Esophagus squamous epithelium (tissue), 5 donors: ENCODE measurements at regions not wholly inside any gene's neighbourhood (a gene's known extent, or its start where the extent isn't known, plus 50 kb on each side); places are given as distances from the start of the nearest gene placed in this dataset.

ENCODE experiments used
- DNase-seq: peaks from one replicate; lab custom pipeline; 2025; lab: John Stamatoyannopoulos, UW
- H3K27ac ChIP-seq, 4 donors: fragments of 200-600 bp; sonication (generic); one replicate each; pipeline ENCODE4 v1.5.1; 2016 to 2019; ENCODE audit warnings: mild to moderate bottlenecking in 1 of 4
- H3K27me3 ChIP-seq, 4 donors: fragments of 200-600 bp; sonication (generic); 1 replicate in 3 of 4; 2 replicates in 1 of 4; pipeline versions ENCODE4 v1.5.1 to v1.6.0; 2017 to 2021; ENCODE audit warnings: antibody characterized with exemption in 1 of 4
- H3K36me3 ChIP-seq, 3 donors: fragments of 200-600 bp; sonication (generic); one replicate each; pipeline ENCODE4 v1.5.1; 2016 to 2019
- H3K4me1 ChIP-seq, 3 donors: fragments of 200-600 bp; sonication (generic); one replicate each; pipeline ENCODE4 v1.5.1; 2017 to 2019
- H3K4me3 ChIP-seq, 4 donors: fragments of 200-600 bp; sonication (generic); 1 replicate in 3 of 4; 2 replicates in 1 of 4; pipeline ENCODE4 v1.5.1; 2016 to 2019; ENCODE audit warnings: mild to moderate bottlenecking in 2 of 4, moderate library complexity in 1 of 4
- H3K9me3 ChIP-seq, 3 donors: fragments of 200-600 bp; sonication (generic); one replicate each; pipeline ENCODE4 v1.5.1; 2016 to 2019
- CTCF ChIP-seq, 6 experiments: fragments of 450-650 bp in 4 of 6; fragments of 200-600 bp in 2 of 6; sonication (generic) in 2 of 6; IDR thresholded peaks; one replicate each; pipeline ENCODE4 v1.5.1; 2016 to 2019; ENCODE audit warnings: antibody characterized with exemption in 6 of 6, mild to moderate bottlenecking in 4 of 6, moderate library complexity in 4 of 6
- POLR2A ChIP-seq, 4 donors: fragments of 450-650 bp; IDR thresholded peaks; one replicate each; pipeline ENCODE4 v1.6.1; 2017; ENCODE audit warnings: antibody characterized with exemption in 4 of 4, mild to moderate bottlenecking in 4 of 4, moderate library complexity in 3 of 4
- whole genome bisulfite sequencing, 2 donors: methylation state at CpG; one replicate each; pipeline ENCODE4 v1.1.5; 2018; 5-methylcytosine and 5-hydroxymethylcytosine counted together
- intact Hi-C: fragments of 100-400 bp; cut with DNase I; formaldehyde crosslinking; loops from one replicate; pipeline ENCODE4 v1.15.0; 2022
- donor health status: DM: yes; HTN: yes; CAD: no.

DNA sequence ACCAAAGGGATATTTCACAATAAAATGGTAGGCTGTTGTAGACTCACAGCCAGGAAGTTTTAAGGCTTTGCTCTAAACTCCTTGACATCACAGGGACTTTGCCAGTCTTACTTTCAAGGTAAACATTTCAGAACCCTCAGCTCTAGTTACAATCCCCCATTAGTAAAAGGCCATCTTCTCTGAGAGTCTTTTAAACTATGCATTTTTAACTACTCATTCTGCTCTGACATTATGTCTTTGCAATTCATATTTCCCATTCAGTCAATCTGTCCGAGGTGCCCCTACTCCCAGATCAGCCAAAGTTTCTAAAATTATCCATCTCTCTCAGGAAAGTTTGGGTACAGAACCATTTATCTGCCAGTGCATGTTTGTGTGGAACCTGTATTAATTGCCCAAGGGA, 1094.1 kb downstream of the TDRD15 start:
- DNase-seq = no peak
- H3K27me3 ChIP-seq = no peaks in the 10 kb centered on the region
- no peak overlapping the region for H3K27ac ChIP-seq
- no peaks in the 10 kb centered on the region for H3K9me3 ChIP-seq
- no peak overlapping the region for H3K4me3 ChIP-seq
- WGBS, 2 donors = 57 to 86% methylated on average over 1 of the region's 1 CpG
- H3K4me1 ChIP-seq = no peaks in the 10 kb centered on the region
- intact Hi-C loops = no loop called here
- H3K36me3 ChIP-seq = no peaks in the 10 kb centered on the region
- TF ChIP-seq CTCF (IDR thresholded peaks at IDR 0.05) (no peak), POLR2A (IDR thresholded peaks at IDR 0.05) (no peak)

GRCh38 chr2:22221006-22221405, 1097.2 kb downstream of the TDRD15 start:
- Histone ChIP-seq H3K9me3 (peaks cover 0 to 3% (median 0%) of the 10 kb centered on the region in 3 donors), H3K36me3 (no peaks in the 10 kb centered on the region), H3K27me3 (no peaks in the 10 kb centered on the region), H3K4me1 (no peaks in the 10 kb centered on the region), H3K4me3 (no peak overlapping the region), H3K27ac (no peak overlapping the region)
- intact Hi-C loops = no loop called here
- WGBS, 2 donors = 0 to 7% methylated on average over 1 of the region's 1 CpG
- TF ChIP-seq POLR2A (IDR thresholded peaks at IDR 0.05) (no peak), CTCF (IDR thresholded peaks at IDR 0.05) (no peak)
- DNase-seq = no peak

DNA sequence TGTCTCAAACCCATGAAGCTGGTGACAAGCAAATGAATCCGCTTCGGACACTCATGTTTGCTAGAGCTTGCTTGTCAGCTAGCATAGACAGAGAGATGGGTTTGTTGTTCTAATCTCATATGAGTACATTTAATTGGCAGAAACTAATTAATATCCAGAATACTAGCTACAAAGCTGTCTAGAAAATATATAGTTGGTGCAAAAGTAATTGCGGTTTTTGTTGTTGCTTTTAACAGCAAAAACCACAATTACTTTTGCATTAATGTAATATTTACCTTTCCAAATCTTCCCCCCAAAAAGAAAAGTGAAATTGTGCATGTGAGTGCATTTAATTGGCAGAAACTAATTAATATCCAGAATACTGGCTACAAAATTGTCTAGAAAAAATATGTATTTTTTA, 1115.2 kb downstream of the TDRD15 start:
- no peak overlapping the region for H3K27ac ChIP-seq
- no peak overlapping the region for H3K4me3 ChIP-seq
- H3K27me3 ChIP-seq = no peaks in the 10 kb centered on the region
- intact Hi-C loops = no loop called here
- no peaks in the 10 kb centered on the region for H3K36me3 ChIP-seq
- DNase-seq = no peak
- 79 to 91% methylated on average over 3 of the region's 3 CpGs for WGBS, 2 donors
- H3K9me3 ChIP-seq = no peaks in the 10 kb centered on the region
- H3K4me1 ChIP-seq = no peaks in the 10 kb centered on the region
- TF ChIP-seq CTCF (IDR thresholded peaks at IDR 0.05) (no peak), POLR2A (IDR thresholded peaks at IDR 0.05) (no peak)

DNA sequence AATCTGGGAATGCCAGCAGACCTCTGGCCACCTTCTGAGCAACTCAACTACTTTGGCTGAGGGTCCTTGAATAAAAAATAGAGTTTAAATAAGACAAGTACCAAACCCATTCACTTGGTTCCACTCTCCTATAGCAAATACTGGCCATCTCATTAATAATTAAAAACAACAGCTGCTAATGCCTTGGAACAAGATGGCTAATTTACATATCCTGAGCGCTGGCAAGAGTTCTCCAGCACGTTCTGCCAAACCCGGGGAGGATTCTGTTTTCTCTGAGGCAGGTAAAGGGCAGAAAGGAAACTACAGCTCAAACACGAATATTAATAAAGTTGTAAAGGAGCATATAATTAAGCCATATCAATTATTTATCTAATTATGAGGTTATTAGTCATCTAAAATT, 1123.7 kb downstream of the TDRD15 start:
- no peak for TF ChIP-seq CTCF (IDR thresholded peaks at IDR 0.05)
- no peak for TF ChIP-seq POLR2A (IDR thresholded peaks at IDR 0.05)

DNA sequence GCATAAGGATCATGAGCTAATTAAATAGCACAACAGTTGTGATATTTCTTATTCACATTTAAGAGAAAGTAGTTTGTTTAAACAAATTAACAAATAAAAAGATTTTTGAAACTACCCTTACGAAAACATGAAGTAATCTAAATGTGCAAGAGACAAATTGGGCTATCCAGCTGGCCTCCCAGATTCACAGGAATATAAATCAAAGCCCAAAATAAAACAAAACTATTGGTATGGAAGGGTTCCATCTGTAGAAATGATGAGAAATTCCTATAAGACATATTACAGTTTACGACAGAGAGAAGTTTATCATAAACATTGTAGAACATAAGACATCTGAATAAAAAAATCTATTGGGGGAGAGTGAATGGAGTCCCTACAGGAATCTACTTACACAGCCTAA, 1125.1 kb downstream of the TDRD15 start:
- H3K4me1 ChIP-seq = no peaks in the 10 kb centered on the region
- no peaks in the 10 kb centered on the region for H3K9me3 ChIP-seq
- intact Hi-C loops = no loop called here
- no peak overlapping the region for H3K4me3 ChIP-seq
- H3K36me3 ChIP-seq = no peaks in the 10 kb centered on the region
- TF ChIP-seq POLR2A (IDR thresholded peaks at IDR 0.05) (no peak), CTCF (IDR thresholded peaks at IDR 0.05) (no peak)
- DNase-seq = no peak
- H3K27me3 ChIP-seq = no peaks in the 10 kb centered on the region
- WGBS, 2 donors = 64 to 68% methylated on average over 2 of the region's 2 CpGs
- H3K27ac ChIP-seq = no peak overlapping the region

More for the DNA sequence above, 1123.7 kb downstream of the TDRD15 start:
- no peaks in the 10 kb centered on the region for H3K27me3 ChIP-seq
- H3K4me1 ChIP-seq = no peaks in the 10 kb centered on the region
- no peak overlapping the region for H3K4me3 ChIP-seq
- H3K36me3 ChIP-seq = no peaks in the 10 kb centered on the region
- WGBS, 2 donors = 64 to 67% methylated on average over 4 of the region's 4 CpGs
- H3K9me3 ChIP-seq = no peaks in the 10 kb centered on the region
- DNase-seq = no peak
- intact Hi-C loops = no loop called here
- no peak overlapping the region for H3K27ac ChIP-seq
